HG03025 (cell line): ENCODE measurements at regions not wholly inside any gene's neighbourhood (a gene's known extent, or its start where the extent isn't known, plus 50 kb on each side); places are given as distances from the start of the nearest gene placed in this dataset.
"Not testable (repeated sequence)": the region's sequence is repeated elsewhere in the genome, so short reads cannot be mapped to it uniquely, and the experiment has no call there.

Experiments used
- ATAC-seq: cut with Tn5 transposase; IDR thresholded peaks from one replicate; pipeline ENCODE4 v1.9.1; 2021; ENCODE audit warnings: mild to moderate bottlenecking, moderate library complexity; ENCODE audit not compliant: unreplicated experiment, low FRiP score

DNA sequence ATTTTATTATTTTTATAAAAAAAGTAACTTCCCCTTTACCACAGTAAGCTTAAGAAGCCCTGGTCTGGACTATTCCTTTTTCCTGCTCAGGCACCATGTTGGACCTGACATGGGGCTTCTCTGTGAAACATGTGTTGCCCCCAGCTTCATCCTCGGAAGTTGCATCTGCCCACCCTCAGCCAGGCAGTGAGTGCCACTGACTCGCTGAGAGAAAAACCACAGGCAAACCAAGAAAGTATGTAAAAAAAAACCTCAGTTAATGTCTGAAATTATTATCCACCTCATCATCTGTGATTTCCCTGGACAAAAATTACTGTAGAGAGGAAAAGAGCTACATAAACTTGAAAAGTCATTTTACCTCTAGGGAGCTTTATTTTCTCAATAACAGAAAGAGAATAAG lies 109.9 kb upstream of the MCHR2 start:
- no peak for ATAC-seq

DNA sequence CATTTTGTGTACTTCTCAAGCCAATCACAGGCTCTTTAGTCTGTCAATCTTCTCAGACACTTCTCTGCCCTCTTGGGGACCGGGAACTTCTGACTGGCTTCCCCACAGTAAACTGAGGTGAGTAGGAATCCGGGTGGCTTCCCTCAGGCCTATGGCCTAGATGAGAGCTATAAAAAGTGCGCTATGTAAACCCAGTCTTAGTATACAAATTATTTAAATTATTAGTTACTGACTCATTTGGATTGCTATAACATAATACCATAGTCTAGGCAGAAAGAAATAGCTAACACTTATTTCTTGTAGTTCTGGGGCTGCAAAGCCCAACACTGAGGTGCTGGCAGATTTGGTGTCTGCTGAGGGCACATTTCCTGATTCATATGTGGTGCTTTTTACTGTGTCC lies 109.2 kb upstream of the MCHR2 start:
- no peak for ATAC-seq

DNA sequence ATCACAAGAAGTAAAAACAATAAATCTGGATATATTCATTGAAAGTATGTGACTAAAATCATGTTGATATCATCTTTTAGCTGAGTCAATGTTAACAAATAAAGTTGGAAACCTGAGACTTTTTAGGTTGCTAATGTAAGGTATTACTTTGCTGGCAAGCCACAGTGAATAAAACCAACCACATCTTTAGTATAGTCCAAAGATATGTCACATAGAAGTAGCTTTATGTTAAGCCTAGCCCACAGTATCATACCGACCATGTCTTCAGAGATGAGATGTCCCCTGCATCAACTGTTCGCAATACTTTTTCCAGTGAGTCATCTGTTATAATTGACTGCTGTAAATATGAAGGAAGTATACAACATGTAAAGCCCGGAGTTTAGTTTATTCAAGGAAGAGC lies 107.6 kb upstream of the MCHR2 start:
- no peak for ATAC-seq

DNA sequence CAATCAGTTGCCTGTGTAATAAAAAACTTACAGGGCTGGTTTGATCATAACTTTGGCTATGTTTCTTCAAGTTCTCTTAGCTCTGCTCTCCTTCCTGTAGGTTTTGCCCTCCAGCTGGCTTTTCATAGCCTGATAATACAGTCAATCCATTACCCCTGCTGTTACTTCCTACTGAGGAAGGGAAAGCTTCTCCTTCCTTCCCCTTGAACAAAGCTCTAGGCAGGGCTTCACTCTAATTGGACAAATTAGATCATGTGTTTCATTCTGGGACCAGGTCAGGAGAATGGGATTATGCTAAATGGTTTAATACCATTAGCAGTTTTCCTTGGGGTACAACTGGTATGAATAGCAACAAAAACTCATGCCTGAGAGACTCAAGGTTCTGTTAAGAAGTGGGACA lies 106.8 kb upstream of the MCHR2 start:
- no peak for ATAC-seq

DNA sequence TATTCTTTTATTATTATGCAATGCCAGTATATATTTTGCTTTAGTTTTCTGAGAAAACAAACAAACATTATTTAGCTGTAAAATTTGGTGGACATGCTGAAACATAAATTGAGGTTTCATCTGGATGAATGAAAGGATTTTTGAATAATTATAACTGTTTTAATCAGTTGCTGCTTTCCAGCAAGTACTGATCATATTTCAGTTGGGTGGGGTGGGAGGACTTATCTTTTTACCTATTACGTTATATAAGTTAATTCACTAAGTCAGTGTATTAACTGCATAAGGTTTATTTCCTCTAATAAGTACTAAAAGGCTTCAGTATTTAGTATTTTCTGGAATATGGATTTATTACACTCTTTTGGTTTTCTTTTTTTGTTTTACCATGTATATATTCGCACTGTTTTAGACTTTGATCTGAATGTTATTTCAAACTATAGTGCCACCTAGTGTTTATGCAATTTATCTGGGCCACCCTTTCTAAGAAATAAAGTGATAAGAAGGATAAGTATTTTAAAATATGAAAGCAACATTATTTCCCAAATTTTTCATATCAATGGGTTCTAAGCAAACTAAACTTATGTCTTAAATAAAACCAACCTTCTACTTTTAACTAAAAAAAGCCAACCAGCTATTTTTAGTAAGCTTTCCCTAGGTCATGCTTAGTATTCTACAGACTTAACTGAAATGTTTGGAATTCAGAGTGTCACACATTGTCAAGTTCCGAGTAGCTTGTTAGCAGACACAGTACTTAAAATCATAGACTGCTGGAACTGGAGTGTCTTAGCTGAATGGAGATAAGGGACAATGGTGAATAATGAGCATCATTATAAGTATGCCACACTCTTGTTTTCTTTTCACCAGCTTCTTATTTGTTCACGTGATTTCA lies 105.4 kb upstream of the MCHR2 start:
- ATAC-seq, result no peak

DNA sequence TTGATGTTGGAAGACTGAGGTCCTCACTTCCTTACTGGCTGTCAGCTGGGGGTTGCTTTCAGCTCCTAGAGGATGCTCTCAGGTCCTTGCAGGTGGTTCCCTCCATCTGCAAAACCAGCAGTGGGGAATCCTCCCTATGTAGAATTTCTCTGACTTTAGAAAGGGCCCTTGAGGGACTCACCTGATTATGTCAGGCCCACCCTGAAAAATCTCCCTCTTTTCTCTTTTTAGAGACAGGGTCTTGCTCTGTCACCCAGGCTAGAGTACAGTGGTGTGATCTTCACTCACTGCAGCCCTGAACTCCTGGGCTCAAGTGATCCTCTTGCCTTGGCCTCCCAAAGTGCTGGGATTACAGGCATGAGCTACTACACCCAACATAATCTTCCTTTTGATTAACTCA lies 102.9 kb upstream of the MCHR2 start:
- no peak for ATAC-seq

DNA sequence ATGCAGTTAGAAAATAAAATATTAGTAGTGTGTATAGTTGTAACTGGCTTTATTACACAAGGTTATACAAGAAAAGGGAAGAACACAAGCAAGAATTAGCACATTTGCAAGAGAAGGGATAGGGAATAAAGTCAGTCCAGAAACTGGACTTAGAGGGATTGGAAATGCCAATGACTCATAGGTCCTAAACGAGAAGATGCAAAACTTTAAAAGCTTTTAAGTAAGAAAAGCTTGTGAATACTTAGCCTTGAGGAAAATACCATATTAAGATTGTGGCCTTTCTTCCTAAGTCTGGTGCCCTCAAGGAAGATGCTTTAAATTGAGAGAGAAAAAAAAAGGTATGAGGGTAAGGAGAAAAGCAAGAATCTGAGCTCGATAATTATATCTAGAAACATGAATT lies 102.3 kb upstream of the MCHR2 start:
- ATAC-seq, result no peak

DNA sequence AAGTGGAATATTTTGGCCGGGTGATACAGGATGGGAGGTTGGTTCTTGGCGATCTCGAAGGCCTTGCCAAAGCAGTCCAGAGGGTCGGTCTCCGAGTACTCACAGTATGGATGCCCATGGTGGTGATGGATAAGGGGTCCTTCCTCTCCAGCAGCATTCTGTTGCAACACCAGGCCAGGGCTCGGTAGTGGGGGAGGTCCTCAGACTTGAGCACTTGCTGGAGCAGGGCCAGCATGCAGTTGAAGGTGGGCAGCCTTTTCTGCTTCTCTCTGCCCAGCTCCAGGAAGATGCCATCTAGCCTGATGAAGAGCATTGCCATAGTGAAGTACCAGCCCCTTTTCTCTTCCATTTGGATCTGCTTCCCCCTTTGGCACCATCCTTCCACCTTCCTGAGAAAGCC lies 99.4 kb upstream of the MCHR2 start:
- ATAC-seq, result no peak

DNA sequence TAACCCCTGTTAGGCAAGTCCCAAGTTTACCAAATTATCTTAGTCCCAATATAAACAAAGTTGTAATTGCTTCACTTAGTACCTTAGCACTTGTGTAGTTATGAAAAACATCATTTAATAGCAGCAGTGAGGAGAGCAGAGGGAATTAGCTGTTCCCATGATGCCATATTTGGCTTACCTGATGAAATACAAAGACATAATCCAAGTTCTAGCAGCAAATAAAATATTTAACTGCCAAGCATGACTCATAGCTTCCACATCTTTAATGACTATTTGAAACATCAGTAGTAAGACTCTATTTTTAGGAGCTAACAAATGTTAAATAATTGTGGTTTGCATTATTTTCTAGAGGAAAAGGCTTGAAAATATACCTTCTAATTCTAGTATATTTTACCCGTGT lies 94.0 kb upstream of the MCHR2 start:
- no peak for ATAC-seq

DNA sequence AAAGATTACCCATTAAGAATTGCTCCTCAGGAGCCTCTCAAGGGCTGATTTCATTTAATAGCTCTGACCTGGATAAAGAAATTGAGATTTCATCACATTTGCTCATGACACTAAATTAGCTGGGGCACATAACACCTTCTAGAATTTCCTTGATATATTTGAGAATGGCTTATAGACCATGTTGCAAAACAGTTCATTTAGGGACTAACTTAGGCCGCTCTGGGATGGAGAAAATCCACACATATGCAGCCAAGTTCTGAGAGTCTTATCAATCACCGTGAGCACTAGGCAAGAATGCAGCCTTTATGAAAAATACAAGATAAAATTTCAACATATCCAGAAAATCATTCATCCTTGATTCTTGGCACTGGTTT lies 91.0 kb upstream of the MCHR2 start:
- ATAC-seq, result no peak

DNA sequence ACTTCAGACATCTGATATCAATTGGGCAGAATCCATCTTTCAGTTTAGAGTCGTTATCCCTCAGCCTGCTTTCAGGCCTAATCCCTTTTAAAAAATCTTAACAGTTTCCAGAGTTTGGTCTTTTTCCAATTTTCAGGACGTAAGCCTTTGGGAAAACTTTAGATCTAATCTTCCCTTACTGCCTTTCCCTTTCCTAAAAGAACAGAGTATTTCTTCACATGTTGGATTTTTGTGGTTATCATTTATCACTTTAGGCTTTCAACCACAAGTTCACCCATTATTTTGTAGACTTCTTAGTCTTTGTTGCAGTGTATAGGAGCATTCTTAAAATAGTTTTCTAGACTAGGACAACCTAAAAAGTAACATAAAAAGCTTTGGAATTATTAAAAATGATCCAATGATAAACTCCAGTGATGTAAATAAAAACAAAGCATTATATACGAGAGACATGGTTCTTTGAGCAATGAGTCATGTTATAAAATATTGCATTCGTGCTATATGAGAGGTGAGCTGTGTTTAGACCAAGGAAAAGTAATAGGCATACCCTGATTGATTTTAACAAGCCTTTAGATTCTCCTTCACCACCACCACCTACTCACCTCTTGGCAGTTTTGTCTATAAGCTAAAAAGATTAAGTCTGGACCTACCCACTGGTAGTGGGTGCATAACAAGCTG lies 90.4 kb upstream of the MCHR2 start:
- no peak for ATAC-seq

DNA sequence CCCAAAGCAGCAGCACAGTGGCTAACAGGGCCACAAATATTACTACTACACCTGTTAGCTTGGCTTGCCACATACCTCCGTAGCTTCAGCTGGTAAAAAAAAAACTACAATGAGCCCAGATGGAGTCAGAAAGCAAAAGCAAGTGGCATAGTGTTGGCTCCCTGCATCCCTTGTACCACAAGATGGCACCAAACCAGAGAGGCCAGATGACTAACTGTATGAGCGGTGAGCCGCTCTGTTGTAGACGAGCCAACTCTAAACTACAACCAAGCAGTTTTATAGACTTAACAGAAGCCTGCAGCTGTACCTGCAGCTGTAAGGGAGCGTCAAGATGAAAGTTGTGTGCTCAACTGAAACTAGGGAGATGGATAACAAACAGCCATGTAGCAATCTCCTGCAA lies 84.5 kb upstream of the MCHR2 start:
- no peak for ATAC-seq

DNA sequence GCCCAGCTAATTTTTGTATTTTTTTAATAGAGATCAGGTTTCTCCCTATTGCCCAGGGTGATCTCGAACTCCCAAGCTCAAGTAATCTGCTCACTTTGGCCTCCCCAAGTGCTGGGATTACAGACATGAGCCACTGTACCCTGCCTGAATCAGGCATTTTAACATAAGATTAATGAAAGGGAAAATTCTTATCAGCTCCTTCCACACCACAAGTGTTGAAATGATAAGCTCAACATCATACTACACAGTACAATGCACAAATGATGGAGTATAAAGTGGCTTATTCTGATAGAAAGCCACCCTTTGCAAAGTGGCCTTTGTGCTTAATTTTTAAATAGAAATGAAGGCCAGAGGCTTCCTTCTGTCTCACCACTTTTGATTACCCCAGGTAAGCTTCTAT lies 71.3 kb upstream of the MCHR2 start:
- no peak for ATAC-seq

DNA sequence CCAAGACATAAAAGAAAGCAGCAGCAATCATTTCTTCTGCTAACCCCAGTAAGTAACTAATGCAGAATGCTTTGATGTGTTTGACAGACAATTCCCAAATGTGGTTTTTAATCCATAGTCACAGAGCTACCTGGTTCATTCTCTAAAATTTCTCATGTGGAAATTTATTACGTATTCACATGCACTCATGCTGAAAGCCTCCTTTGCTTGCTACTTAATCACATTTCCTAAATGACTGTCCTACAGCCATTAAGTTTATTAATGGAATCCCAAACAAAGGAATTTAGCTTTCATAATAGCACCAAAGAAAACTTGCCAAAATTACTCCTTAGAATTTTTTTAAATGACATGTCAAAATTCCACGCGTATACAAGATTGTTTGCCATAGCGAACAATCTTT lies 68.6 kb upstream of the MCHR2 start:
- ATAC-seq, result no peak

DNA sequence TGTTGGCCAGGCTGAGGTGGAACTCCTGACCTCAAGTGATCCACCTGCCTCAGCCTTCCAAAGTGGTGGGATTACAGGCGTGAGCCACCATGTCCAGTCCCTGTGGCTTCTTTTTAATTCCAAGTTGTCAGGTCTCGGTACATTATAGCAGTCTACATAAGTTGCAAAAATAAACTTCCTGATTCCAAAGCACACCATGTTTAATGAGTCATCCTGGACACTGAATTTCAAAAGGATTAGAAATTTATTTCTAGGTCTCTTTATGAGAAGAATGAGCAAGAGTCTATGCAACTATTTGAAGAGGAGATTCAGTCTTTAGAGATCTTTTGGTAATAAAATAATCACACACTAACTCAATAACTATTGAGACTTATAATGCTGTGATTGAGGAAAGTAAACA lies 63.9 kb upstream of the MCHR2 start:
- no peak for ATAC-seq

DNA sequence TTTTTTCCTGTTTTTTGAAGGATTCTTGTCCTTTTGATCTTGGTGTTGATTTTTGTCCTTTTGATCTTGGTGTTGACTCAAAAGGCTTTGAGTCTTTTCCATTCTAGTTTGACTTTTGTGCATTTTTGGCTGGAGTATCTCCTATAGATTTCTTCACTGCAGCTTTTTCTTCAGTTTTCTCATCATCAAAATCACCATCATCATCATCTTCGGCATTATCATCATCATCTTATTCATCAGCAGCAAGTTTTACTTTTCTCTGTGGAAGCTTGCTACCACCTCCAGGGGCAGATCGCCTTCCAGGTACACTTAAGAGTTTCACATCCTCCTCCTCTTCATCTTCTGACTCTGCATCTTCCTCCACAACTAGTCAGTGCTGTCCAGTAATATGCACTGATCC lies 56.5 kb upstream of the MCHR2 start:
- ATAC-seq, result no peak

DNA sequence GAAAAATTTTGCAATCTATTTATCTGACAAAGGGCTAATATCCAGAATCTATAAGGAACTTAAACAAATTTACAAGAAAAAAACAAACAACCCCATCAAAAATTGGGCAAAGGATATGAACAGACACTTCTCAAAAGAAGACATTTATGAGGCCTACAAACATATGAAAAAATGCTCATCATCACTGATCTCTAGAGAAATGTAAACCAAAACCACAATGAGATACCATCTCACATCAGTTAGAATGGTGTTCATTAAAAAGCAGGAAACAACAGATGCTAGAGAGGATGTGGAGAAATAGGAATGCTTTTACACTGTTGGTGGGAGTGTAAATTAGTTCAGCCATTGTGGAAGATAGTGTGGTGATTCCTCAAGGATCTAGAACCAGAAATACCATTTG lies 49.9 kb upstream of the MCHR2 start:
- ATAC-seq, result not testable (repeated sequence)
